NCI-H1436 (cell line): ENCODE measurements at regions not wholly inside any gene's neighbourhood (a gene's known extent, or its start where the extent isn't known, plus 50 kb on each side); places are given as distances from the start of the nearest gene placed in this dataset.

Experiments used
- DNase-seq: peaks from one replicate; lab custom pipeline; 2025; lab: John Stamatoyannopoulos, UW

DNA sequence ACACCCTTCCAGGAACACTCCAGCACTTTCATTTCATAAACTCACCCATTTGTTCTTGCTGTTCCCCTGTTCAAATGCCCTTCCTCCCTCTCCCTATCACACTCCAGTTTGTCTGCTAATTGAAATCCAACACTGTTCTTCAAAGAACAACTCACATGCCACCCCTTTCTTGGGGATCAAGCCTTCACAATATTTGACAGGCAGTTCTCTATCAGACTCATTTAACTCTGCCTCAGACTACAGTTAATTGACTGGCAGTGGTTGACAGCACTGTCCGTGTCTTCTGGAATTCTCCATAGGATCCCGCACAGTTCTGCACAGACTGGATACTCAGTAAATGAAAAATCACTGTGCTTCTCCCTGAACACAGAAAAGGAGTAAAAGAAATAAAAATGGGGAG is 87.8 kb downstream of the PMP22 start:
- DNase-seq = no peak

DNA sequence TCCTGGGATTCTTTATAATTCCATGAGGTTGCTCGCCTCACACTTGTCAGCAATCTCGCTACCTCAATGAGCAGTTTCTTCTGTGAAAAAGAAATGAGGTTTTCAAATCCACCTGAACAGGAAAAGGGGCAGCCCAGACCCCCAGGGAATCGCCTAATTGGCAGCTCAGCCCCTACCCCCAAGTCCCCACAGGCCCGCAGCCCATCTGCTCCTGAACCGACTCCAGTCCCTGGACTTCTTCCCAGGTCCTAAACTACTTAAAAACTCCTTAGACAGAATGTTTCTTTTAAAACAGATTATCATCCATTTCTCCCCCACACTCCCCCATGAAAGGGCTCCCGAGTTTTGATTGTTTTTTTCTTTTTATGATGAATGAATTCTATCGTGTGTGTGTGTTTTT is 89.8 kb downstream of the PMP22 start:
- DNase-seq = no peak

DNA sequence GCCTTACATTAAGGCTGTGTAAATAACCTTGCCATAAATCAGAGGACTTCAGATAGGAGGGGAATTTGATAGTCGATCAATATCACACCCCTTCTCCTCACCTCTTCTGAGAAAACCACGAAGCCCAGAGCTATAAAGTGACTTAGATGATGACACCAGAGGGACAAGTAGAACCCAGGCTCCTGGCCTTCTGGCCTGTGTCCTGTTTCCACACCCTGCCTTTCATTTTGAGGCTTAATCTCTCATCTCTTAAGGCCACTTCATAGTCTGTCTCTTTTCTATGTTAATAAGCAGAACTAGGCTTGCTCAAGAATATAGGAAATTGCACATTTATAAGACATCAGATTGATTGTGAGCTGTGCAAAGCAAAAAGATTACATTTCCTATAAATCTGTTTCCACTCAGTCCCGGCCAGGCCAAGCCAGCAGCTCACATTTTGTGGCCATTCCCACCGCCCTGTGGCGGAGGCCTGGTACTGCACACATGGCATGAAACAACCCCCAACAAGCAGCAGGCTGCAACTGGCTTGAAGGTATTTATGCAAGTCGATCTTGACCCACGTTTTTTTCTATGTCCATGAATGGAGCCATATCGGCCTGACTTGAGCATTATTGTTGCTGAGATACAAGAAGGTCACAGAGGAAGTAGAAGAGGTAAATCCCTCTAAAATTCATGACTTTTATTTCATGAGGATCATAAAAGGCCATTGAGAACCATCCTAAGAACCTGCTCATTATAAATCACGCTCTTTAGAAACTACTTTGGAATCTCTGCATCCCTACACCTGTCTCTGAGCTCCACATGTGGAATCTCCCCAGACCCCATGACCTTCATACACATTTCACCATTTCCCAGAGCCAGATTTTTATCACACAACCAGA is 93.7 kb downstream of the PMP22 start:
- no peak for DNase-seq

DNA sequence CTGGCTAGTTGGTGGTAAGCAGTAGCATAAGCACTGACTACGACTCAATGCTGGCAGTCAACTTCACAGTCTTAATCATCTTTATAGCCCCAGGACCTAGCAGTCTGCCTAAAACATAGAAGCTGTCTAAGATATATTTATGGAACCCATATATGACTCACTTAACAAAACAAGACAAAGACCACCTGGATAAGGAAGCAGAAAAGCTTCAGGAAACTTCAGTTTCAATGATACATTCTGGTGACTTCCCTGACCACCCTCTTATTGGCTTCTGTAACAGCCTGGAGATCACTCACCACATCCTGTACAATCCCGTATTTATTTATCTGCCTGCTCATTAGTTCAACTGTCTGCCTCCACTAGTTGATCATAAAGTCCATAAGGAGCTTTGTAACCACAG is 95.5 kb downstream of the PMP22 start:
- no peak for DNase-seq

DNA sequence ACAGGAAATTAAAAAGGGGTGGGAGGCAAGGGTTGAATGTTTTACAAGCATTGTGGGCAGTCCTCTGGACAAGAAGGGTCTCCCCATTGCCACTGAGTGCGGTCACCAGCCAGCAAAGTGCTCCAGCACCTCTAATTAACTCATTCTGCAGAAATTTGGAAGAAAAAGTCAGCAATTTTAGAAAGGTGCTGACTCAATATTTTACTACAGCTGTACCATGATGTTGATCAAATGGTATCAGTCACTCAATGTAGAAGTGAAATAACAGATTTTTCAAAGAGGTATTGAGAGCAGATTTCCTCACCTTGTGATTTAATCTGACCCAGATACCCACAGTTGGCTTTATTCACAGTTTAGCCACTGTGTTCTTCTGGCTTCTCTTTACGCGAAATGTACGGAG is 96.7 kb downstream of the PMP22 start:
- no peak for DNase-seq

DNA sequence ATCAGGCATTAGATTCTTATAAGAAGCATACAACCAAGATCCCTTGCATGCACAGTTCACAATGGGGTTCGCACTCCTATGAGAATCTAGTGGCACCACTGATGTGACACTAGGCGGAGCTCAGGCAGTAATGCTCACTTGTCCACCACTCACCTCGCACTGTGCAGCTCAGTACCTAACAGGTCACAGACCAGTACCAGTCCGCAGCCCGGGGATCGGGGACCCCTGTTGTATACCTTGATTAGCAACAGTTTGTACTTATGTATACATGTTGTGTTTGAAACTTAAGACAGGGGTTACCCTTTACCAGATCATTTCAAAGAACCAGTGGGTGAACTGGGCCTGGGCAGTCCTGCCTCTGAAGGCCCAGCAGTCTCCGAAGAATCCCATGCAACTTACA is 103.7 kb downstream of the PMP22 start:
- DNase-seq = no peak

DNA sequence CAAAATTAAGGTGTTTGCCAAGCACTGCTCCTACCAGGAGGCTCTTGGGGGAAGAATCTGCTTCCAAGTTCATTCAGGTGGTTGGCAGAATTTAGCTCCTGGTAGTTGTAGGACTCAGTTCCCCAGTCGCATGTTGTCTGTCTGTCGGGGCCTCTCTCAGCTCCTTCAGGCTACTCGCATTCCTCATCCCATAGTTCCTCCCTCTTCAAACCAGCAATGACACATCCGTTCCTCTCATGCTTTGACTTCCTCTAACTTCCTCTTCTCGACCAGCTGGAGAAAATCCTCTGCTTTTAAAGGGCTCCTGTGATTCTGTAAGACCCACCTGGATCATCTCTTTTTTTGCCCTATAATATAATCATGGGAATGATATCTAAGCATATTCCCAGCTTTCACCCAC is 108.1 kb downstream of the PMP22 start:
- DNase-seq = no peak

DNA sequence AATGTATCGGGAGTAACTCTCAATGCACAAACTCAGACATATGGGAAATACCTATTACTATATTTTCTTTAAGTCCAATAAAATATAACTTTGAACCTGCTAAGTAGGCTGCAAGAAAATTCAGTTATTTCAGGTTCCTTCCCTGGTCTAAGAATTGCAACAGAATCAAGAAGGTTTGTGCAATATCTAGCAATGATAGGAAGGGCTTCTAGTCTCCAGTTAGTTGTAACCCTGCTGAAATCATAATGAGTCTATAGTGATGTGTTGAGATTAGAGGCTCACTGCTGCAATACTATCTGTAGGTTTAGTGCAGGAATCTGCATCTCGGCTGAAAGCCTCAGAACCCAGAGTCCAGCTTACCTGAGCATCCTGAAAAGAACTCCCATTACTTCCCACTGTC is 110.5 kb downstream of the PMP22 start:
- no peak for DNase-seq

DNA sequence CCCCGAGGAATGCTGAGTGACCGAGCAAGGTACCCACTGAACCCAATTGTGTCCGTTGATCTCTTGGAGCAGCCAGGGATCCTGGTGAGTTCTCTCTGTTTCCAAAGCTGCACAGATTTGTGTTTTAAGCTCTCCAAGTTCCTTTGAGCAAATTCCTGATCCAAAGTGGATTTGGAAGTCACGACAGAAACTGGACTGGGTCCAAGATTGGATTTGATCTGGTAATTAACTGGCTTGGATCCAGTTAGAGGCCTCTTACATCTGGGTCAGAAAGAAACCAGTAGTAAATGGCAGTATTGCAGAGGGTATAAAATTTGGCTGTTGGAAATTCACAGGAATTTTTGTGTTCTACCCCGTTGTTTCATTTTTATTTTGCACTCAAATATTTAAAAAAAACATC is 119.5 kb downstream of the PMP22 start:
- no peak for DNase-seq

DNA sequence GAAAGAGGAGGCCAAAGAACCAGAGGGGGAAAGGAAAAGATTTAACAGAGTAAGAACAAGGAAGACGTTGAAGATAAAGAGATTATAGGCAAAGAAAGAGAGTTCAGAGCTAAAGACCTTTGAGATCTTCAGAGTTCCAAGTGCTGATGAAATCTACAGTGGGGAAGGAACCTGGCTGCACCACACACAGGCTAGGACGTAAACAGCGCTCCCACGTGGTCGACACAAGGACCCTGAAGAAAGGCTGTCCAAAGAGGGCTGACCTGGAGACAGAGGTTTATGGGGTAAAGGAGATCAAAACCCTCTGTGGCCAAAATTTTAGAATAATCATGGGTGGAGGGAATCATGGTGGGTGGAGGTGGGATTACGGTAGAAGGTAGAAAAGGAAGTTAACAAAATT is 121.6 kb downstream of the PMP22 start:
- DNase-seq = no peak

DNA sequence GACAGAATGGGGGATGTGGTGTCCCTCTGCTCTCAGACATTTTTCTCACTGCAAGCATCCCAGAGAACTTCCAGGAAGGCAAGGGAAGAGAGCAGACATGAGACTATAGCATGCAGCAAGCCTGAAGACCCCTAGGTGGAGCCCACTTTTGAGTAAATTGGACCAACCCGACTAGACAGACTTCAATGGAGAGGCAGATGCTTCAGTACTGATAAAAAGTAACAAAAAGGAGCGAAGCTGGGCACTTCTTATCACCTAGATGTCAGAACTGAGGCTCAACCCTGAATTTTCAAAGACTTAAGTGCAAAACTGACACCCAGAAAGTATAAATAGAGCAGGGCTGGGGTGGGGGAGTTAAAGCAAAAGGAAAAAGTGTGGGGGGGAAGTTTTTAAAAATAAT is 130.8 kb downstream of the PMP22 start:
- no peak for DNase-seq

DNA sequence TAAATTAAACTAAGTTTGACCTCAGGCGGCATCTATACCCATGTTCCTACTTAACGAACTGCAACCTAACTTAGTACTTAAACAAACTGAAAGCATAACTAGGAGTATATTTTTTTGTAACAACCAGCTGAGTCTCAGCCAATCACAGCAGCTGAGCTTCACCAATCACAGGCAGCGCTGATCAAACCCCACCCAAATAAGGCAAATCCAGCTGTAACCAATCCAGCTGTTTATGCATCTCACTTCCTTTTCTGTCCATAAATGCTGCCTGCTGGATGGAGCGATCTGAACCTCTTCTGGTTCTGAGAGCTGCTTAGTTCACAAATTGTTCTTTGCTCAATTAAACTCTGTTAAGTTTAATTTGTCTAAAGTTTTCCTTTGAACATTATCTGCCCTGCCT is 131.3 kb downstream of the PMP22 start:
- DNase-seq = no peak

DNA sequence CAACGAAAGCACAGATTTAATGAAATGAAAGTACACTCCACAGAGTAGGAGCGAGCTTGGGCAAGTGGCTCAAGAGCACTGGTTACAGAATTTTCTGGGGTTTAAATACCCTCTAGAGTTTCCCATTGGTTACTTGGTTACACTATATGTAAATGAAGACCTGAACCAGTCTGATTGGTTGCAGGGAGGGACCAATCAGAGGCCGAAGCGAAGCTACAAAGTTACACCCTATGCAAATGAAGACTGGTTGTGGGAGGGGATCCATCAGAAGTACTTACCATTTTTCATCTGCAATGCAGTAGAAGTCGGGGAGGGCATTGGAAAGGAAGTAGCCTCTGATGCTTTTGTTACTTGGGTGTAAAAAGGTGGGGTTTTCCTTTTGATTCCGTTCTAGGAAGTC is 132.0 kb downstream of the PMP22 start:
- DNase-seq = no peak

DNA sequence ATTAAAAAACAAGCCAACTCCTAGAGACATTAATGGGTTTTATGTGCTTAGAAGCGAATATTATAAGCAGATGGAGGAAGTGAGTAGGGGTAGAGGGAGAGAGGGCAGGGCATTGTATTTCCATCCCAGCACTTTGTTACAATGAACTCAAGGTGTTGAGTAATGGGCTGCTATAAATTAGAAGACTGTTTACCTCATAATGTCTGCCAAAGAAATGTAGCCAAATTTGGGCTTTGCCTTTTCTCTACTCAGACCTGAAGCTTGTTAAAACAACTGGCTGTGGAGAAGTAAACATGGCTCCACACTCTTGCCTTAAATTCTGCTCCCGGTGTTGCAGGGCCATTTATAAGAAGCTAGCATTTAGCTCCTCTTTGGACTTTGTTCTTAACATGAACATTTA is 134.7 kb downstream of the PMP22 start:
- no peak for DNase-seq

DNA sequence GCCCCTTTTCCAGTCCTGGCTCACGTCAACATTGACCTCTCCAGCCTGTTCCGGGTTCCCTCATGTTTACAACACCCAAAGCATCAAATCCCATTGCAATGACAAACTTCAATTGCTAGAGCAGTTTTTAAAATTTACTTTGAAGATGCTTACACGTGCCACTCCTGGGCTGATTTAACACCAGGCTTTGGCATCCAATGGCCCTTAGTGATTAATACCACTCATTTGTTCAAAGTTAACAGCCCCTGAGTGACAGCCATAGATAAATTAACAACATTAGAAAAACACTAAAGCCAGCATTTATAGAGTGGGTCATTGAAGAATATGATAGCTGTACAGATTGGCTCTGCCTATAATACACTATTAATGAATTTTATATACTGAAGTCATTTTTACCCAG is 135.1 kb downstream of the PMP22 start:
- DNase-seq = no peak

DNA sequence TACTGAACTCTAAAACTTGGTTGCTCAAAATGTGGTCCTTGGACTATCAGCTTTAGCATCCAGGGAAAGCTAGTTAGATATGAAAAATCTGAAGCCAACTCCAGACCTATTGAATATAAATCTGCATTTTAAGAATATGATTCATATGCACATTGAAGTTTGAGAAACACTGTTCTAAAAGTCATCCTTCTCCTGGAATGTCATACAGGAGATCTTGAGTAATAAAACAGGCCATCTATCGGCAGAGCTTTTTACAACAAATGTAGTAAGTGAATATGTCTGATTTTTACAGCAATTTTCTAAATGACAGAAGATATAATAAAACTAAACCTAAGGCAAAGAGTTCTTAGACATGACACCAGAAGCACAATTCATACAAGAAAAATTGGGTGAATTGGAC is 140.4 kb downstream of the PMP22 start:
- no peak for DNase-seq

DNA sequence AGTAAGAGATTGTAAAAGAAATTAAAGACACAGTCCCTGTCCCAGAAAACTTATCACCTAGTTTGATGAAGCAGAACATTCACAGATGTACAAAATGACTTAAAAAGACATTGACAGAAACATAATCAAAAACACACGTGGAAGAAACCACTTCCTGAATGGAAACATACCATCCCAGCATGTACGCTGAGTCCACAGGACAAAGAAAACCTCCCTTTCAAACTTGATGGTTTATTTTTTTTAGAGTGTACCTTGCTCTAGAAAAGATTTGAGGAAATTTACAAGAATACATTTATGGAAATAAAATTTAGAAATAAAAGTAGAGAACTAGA is 140.9 kb downstream of the PMP22 start:
- no peak for DNase-seq

DNA sequence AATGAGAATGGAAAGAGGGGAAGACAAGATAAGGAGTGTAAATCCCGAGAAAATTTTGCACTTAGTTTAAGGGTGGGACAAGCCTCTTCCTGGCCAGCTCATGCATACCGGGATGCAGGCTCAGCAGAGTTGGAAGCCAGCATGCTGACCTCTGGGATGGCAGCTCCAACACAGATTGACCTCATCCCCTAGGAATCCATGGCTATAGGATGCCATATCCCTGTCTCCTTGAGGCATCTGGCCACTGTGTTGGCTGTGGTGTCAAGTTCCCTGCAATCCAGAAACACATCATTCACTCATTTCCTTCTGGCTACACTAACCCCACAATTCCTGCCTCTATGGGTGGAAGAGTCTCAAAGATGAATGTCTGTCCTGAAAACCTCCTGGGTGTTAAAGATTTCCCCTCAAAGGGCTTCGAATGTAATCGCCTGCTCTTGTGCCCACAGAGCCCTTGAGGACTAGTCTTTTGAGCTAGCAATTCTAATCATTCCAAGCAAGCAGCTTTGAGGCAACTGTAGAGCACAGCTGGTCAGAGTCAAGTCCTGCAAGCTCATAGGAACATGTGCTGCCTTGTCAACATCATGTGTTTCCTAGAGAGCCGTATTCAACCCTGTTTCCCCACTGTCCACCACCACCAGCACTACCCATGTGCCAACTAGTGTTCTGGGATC is 141.4 kb downstream of the PMP22 start:
- DNase-seq = no peak

DNA sequence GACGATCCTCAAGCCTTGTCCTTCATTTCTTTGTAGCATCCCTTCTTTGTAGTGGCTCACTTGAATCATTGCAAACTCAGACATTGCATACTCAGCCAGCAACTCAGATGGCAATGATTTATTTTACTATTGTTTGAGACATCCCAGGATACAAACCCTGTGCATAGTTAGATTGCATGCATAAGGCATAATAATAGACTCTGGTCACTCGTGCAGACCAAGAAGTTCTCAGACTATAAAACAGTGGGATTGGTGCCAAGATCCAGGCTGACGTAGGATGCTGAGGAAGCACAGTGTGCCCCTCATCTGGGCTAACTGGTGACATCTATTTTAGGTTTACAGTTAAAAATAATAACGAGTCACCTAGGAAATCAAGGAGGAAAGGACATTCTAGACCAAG is 142.3 kb downstream of the PMP22 start:
- DNase-seq = no peak

DNA sequence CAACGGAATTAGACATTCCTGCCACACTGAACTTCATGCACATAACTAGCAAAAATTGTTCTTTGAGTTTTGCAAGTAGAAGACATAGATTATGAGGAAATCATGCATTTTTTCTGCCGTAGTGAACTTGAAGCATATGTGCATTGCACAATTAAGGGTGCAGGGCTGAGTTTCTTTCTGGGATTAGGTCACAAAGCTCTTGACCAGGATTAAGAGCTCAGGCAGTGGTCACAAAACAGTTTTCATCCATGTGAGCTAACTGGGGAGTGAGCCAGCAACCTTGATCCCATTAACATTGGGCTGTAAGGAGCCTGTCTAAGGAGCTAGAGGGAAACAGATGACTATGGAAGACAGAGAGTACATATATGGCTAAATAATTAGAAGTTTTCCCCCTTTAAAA is 143.7 kb downstream of the PMP22 start:
- DNase-seq = no peak

DNA sequence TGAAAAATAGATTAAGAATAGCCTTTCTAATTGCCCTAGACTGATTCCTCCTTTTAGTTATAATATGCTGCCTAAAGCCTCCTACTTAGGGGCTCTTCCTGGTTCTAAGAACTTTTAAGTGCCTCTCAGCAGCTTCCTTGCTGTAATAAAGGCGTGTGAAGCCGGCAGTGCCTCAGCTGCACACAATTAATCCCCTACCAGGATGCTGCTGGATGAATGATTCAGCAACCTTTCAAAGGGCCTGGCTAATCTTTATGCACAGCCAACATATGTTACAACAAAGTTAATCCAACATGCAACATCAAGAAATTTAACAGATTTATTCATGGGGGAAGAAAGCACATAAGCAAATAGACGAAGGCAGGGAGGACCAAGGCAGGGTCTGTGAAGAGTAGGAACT is 145.2 kb downstream of the PMP22 start:
- no peak for DNase-seq

DNA sequence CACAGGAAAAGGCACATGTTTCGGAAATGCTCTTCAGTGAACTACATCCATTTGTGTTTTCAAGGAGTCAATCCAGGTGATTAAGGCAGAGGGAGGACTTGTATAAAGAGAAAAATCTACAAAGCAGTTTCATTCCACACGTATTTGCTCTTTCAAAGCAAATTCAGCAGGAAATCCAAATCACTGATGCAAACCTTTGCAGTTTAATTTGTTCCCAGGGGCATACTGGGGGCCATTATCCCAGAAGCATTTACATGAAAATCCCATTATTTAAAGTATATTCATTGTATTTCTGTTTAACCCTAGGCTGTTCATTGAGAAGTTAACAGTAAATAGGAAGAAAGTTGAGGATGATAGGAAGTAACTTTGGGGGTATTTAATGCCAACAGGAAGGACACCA is 147.9 kb downstream of the PMP22 start:
- DNase-seq = no peak

DNA sequence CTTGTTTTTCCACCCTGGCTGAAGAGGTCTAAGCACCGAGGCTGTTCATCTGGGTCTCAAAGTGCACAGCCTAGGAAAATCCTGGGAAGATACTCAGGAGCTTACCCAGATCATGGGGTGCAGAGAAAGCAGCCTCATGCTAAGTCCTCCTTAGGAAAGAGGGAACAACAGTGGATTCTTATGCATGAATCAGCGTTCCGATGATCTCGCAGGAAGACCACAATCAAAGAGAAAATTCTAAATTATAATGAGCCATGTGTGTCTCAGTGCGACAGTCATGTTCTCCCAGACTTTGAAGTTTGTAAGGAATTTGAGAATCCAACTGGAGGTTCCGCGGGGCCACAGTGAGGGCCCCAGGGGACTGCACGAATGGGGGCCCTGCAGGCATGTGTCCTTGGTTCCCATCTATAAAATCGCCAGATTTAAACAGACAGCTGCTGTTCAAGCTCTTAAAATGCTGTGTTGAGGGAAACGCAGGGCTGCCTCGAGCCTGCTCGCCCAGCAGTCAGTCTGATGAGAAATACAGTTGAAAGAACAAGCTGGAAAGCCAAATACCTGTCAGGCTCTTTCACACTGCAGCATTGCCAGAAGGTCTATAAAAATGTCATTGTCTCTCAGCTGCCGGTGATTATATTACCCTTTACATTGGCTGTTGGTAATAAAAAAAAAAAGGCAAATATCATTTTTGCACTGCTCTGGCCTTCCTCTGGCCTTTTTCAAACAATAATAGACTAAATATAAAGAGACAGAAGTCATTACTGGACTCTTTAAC is 152.1 kb downstream of the PMP22 start:
- no peak for DNase-seq
